HepG2 (cell line): ENCODE measurements at regions not wholly inside any gene's neighbourhood (a gene's known extent, or its start where the extent isn't known, plus 50 kb on each side); places are given as distances from the start of the nearest gene placed in this dataset.

Experiments
- ARID3A ChIP-seq: IDR thresholded peaks from 2 replicates; pipeline ENCODE4 v1.6.1; 2012; ENCODE audit warnings: low read depth, low read length, improper control_type of control experiment
- ARNT ChIP-seq: fragments of 450-650 bp; IDR thresholded peaks from 2 replicates; pipeline ENCODE4 v1.6.1; 2017
- CSRNP1 ChIP-seq: sonication (generic); formaldehyde crosslinking; IDR thresholded peaks from 2 replicates; pipeline ENCODE4 v1.8.1; 2023; ENCODE audit warnings: mild to moderate bottlenecking, missing genetic modification reagents
- E2F2 ChIP-seq: sonication (generic); formaldehyde crosslinking; IDR thresholded peaks from 2 replicates; pipeline ENCODE4 v1.4.0; 2020; ENCODE audit warnings: missing genetic modification reagents, borderline replicate concordance
- FOSL2 ChIP-seq: sonication (generic); formaldehyde crosslinking; IDR thresholded peaks from 2 replicates; pipeline ENCODE4 v1.4.0; 2020; ENCODE audit warnings: missing genetic modification reagents
- FOXJ3 ChIP-seq: sonication (generic); formaldehyde crosslinking; IDR thresholded peaks from 2 replicates; pipeline ENCODE4 v1.4.0; 2020; ENCODE audit warnings: missing genetic modification reagents, mild to moderate bottlenecking, borderline replicate concordance
- LCORL ChIP-seq, 2 experiments: fragments of 450-650 bp in 1 of 2; sonication (generic) in 1 of 2; formaldehyde crosslinking in 1 of 2; IDR thresholded peaks; 2 replicates each; pipeline versions ENCODE4 v1.5.0 to v1.6.1; 2017 to 2020; ENCODE audit warnings: antibody characterized with exemption in 1 of 2, missing genetic modification reagents in 1 of 2
- MBNL3 ChIP-seq: fragments of 250-450 bp; sonication (Bioruptor Pico); conservative IDR thresholded peaks from 2 replicates; pipeline ENCODE4 v1.8.0; 2022; ENCODE audit warnings: mild to moderate bottlenecking, inconsistent platforms
- MYNN ChIP-seq: sonication (generic); formaldehyde crosslinking; IDR thresholded peaks from 2 replicates; pipeline ENCODE4 v1.4.0; 2020; ENCODE audit warnings: mild to moderate bottlenecking, low read depth, missing genetic modification reagents
- NFYC ChIP-seq: IDR thresholded peaks from 2 replicates; pipeline ENCODE4 v1.6.1; 2016; ENCODE audit warnings: missing genetic modification reagents, missing compliant biosample characterization
- NPAS2 ChIP-seq: sonication (generic); formaldehyde crosslinking; IDR thresholded peaks from 2 replicates; pipeline ENCODE4 v1.8.0; 2022; ENCODE audit warnings: mild to moderate bottlenecking, missing genetic modification reagents, borderline replicate concordance
- POLR2AphosphoS5 ChIP-seq: IDR thresholded peaks from 2 replicates; pipeline ENCODE4 v1.6.1; 2012; ENCODE audit warnings: low read depth, low read length
- RAD21 ChIP-seq: fragments of 450-650 bp; formaldehyde crosslinking; IDR thresholded peaks from 2 replicates; pipeline ENCODE4 v1.5.0; 2020; ENCODE audit warnings: mild to moderate bottlenecking
- SMARCE1 ChIP-seq: fragments of 450-650 bp; IDR thresholded peaks from 2 replicates; pipeline ENCODE4 v1.6.1; 2017; ENCODE audit warnings: borderline replicate concordance
- SPEN ChIP-seq: sonication (generic); formaldehyde crosslinking; IDR thresholded peaks from 2 replicates; pipeline ENCODE4 v1.5.1; 2020; ENCODE audit warnings: low read depth, mild to moderate bottlenecking, missing genetic modification reagents
- TBL1XR1 ChIP-seq: fragments of 150-350 bp; IDR thresholded peaks from 2 replicates; pipeline ENCODE4 v1.6.1; 2014; ENCODE audit warnings: borderline replicate concordance, low read length; ENCODE audit not compliant: partially characterized antibody
- TMF1 ChIP-seq: sonication (generic); formaldehyde crosslinking; IDR thresholded peaks from 2 replicates; pipeline ENCODE4 v1.8.1; 2022; ENCODE audit warnings: low read depth, missing genetic modification reagents
- ZBTB7B ChIP-seq: sonication (generic); formaldehyde crosslinking; IDR thresholded peaks from 2 replicates; pipeline ENCODE4 v1.4.0; 2020; ENCODE audit warnings: missing genetic modification reagents
- ZNF263 ChIP-seq: sonication (generic); formaldehyde crosslinking; IDR thresholded peaks from 2 replicates; pipeline ENCODE4 v1.4.0; 2020; ENCODE audit warnings: missing genetic modification reagents
- ZNF335 ChIP-seq: sonication (generic); formaldehyde crosslinking; IDR thresholded peaks from 2 replicates; pipeline ENCODE4 v1.4.0; 2020; ENCODE audit warnings: missing genetic modification reagents
- ZNF441 ChIP-seq: sonication (generic); formaldehyde crosslinking; IDR thresholded peaks from 2 replicates; pipeline ENCODE4 v1.7.0; 2021; ENCODE audit warnings: missing genetic modification reagents, borderline replicate concordance
- ZNF512 ChIP-seq: sonication (generic); formaldehyde crosslinking; IDR thresholded peaks from 2 replicates; pipeline ENCODE4 v1.4.0; 2020; ENCODE audit warnings: mild to moderate bottlenecking, missing genetic modification reagents
- ZNF619 ChIP-seq: sonication (generic); formaldehyde crosslinking; IDR thresholded peaks from 2 replicates; pipeline ENCODE4 v1.4.0; 2020; ENCODE audit warnings: mild to moderate bottlenecking, missing genetic modification reagents
- ZNF652 ChIP-seq: IDR thresholded peaks from 2 replicates; pipeline ENCODE4 v1.6.1; 2016; ENCODE audit warnings: low read depth, borderline replicate concordance
- ZNF772 ChIP-seq: sonication (generic); formaldehyde crosslinking; IDR thresholded peaks from 2 replicates; pipeline ENCODE4 v1.5.0; 2020; ENCODE audit warnings: mild to moderate bottlenecking, missing genetic modification reagents
- ZNF883 ChIP-seq: sonication (generic); formaldehyde crosslinking; IDR thresholded peaks from 2 replicates; pipeline ENCODE4 v1.5.1; 2020; ENCODE audit warnings: mild to moderate bottlenecking, missing genetic modification reagents; ENCODE audit errors: not compliant biosample characterization
- ZSCAN20 ChIP-seq: sonication (generic); formaldehyde crosslinking; IDR thresholded peaks from 2 replicates; pipeline ENCODE4 v1.4.0; 2020; ENCODE audit warnings: missing genetic modification reagents, mild to moderate bottlenecking, borderline replicate concordance

- TF ChIP-seq ZNF512 (CRISPR knock-in tag) (no peak), FOXJ3 (CRISPR knock-in tag) (no peak), ZNF619 (CRISPR knock-in tag) (no peak), ZNF652 (CRISPR knock-in tag) (no peak), ZNF772 (no peak), TBL1XR1 (no peak), ZNF441 (CRISPR knock-in tag) (no peak), ZNF263 (CRISPR knock-in tag) (no peak), CSRNP1 (CRISPR knock-in tag) (no peak), ZNF883 (CRISPR knock-in tag) (no peak), ARNT (no peak), SPEN (CRISPR knock-in tag) (no peak; the same call in 1 of the 2 replicates), LCORL (IDR thresholded peaks at IDR 0.05) (no peak), LCORL (CRISPR knock-in tag; IDR thresholded peaks at IDR 0.05) (peak; percentile 63), ZBTB7B (CRISPR knock-in tag) (no peak), MBNL3 (CRISPR knock-in tag) (no peak), FOSL2 (CRISPR knock-in tag) (peak; percentile 57), ZNF335 (CRISPR knock-in tag) (no peak), ARID3A (no peak), ZSCAN20 (CRISPR knock-in tag) (no peak), NPAS2 (CRISPR knock-in tag) (no peak), RAD21 (peak; percentile 87), POLR2AphosphoS5 (no peak), MYNN (CRISPR knock-in tag) (no peak), TMF1 (no peak), E2F2 (CRISPR knock-in tag) (no peak), NFYC (CRISPR knock-in tag) (no peak), SMARCE1 (no peak)
These were observed 122.2 kb downstream of the LHX2 start (continued) for GRCh38 chr9:124133727-124134126.
